Activated CD8-positive, alpha-beta memory T cell treated with anti-CD3 and anti-CD28 coated beads for 48 hours (primary cell): ENCODE measurements at regions not wholly inside any gene's neighbourhood (a gene's known extent, or its start where the extent isn't known, plus 50 kb on each side); places are given as distances from the start of the nearest gene placed in this dataset.

Experiments used
- DNase-seq, 3 experiments: peaks; one replicate each; pipeline ENCODE4 v3.0.0-alpha.2; 2020; ENCODE audit warnings: low read depth in 2 of 3, low spot score in 2 of 3

- DNase-seq: no peak
Measured at GRCh38 chr10:110413049-110413783, 84.5 kb upstream of the DUSP5 start.

GRCh38 chr10:110413903-110414547 is 83.7 kb upstream of the DUSP5 start:
- no peak for DNase-seq

GRCh38 chr10:110414548-110415309 is 83.0 kb upstream of the DUSP5 start:
- DNase-seq: peak; percentile 37 to 79 (median 65)

GRCh38 chr10:110415809-110416208 is 81.9 kb upstream of the DUSP5 start:
- no peak for DNase-seq

- no peak for DNase-seq
Measured at GRCh38 chr10:110416776-110417711, 80.7 kb upstream of the DUSP5 start.

GRCh38 chr10:110418218-110418617 is 79.5 kb upstream of the DUSP5 start:
- DNase-seq: no peak

GRCh38 chr10:110419265-110419664 is 78.4 kb upstream of the DUSP5 start:
- DNase-seq: no peak

- no peak for DNase-seq
Measured at GRCh38 chr10:110420401-110421193, 77.1 kb upstream of the DUSP5 start.

- no peak for DNase-seq
Measured at GRCh38 chr10:110421512-110422138, 76.1 kb upstream of the DUSP5 start.

GRCh38 chr10:110422548-110422947 is 75.2 kb upstream of the DUSP5 start:
- no peak for DNase-seq

GRCh38 chr10:110423650-110424049 is 74.1 kb upstream of the DUSP5 start:
- DNase-seq: no peak

- DNase-seq: peak in 2 of 3 experiments; percentile 47 to 50
Measured at GRCh38 chr10:110425684-110426293, 71.9 kb upstream of the DUSP5 start.

GRCh38 chr10:110426294-110427181 is 71.2 kb upstream of the DUSP5 start:
- no peak for DNase-seq

GRCh38 chr10:110429301-110429700 is 68.4 kb upstream of the DUSP5 start:
- DNase-seq: no peak

GRCh38 chr10:110430340-110431273 is 67.1 kb upstream of the DUSP5 start:
- no peak for DNase-seq

- no peak for DNase-seq
Measured at GRCh38 chr10:110431659-110432058, 66.0 kb upstream of the DUSP5 start.

- no peak for DNase-seq
Measured at GRCh38 chr10:110432084-110432483, 65.6 kb upstream of the DUSP5 start.
